Keratinocyte (primary cell): ENCODE measurements at regions not wholly inside any gene's neighbourhood (a gene's known extent, or its start where the extent isn't known, plus 50 kb on each side); places are given as distances from the start of the nearest gene placed in this dataset.

Source experiments
- DNase-seq: peaks from one replicate; pipeline ENCODE4 v3.0.0-alpha.2; 2011; ENCODE audit warnings: low read depth, missing footprints, low spot score
- FAIRE-seq: peaks from 2 replicates; lab custom pipeline; 2011; peaks lifted over from hg19 to GRCh38; lab: Jason Lieb, UNC
- H2AFZ ChIP-seq: 2 replicates; pipeline ENCODE4 v1.6.0; 2012; ENCODE audit warnings: low read length, control low read depth, inconsistent platforms; ENCODE audit not compliant: control insufficient read depth
- H3K27ac ChIP-seq: 2 replicates; pipeline ENCODE4 v1.5.1; 2011; ENCODE audit warnings: low read length; ENCODE audit not compliant: control insufficient read depth, insufficient read depth
- H3K27me3 ChIP-seq: 3 replicates; pipeline ENCODE4 v1.6.0; 2011; ENCODE audit warnings: low read length; ENCODE audit not compliant: control insufficient read depth, insufficient read depth; ENCODE audit errors: extremely low read depth
- H3K36me3 ChIP-seq, 2 experiments: 2 replicates in 1 of 2; 3 replicates in 1 of 2; pipeline ENCODE4 v1.5.1; 2011; ENCODE audit warnings: low read length in 2 of 2, mild to moderate bottlenecking in 1 of 2; ENCODE audit not compliant: control insufficient read depth in 2 of 2, insufficient read depth in 2 of 2; ENCODE audit errors: extremely low read depth in 1 of 2
- H3K4me1 ChIP-seq: 3 replicates; pipeline ENCODE4 v1.5.1; 2011; ENCODE audit warnings: low read length; ENCODE audit not compliant: control insufficient read depth, insufficient read depth; ENCODE audit errors: extremely low read depth
- H3K4me2 ChIP-seq: 3 replicates; pipeline ENCODE4 v1.6.0; 2011; ENCODE audit warnings: low read depth, low read length; ENCODE audit not compliant: control insufficient read depth, insufficient read depth; ENCODE audit errors: extremely low read depth
- H3K4me3 ChIP-seq, 3 experiments: fragments of 200-600 bp in 1 of 3; sonication (generic) in 1 of 3; 2 replicates in 2 of 3; 3 replicates in 1 of 3; pipeline ENCODE4 v1.5.1; 2011 to 2016; ENCODE audit warnings: low read length in 3 of 3, mild to moderate bottlenecking in 3 of 3, control low read depth in 2 of 3, inconsistent platforms in 1 of 3, low read depth in 1 of 3, mixed read lengths in 1 of 3, mixed run types in 1 of 3, moderate library complexity in 1 of 3; ENCODE audit not compliant: control insufficient read depth in 2 of 3, insufficient read depth in 2 of 3; ENCODE audit errors: extremely low read depth in 1 of 3
- H3K79me2 ChIP-seq: 2 replicates; pipeline ENCODE4 v1.6.0; 2012; ENCODE audit warnings: low read length; ENCODE audit not compliant: control insufficient read depth, insufficient read depth
- H3K9ac ChIP-seq: 3 replicates; pipeline ENCODE4 v1.6.0; 2011; ENCODE audit warnings: low read length; ENCODE audit not compliant: control insufficient read depth, insufficient read depth; ENCODE audit errors: extremely low read depth
- H3K9me1 ChIP-seq: 3 replicates; pipeline ENCODE4 v1.6.0; 2011; ENCODE audit warnings: low read length; ENCODE audit not compliant: control insufficient read depth, insufficient read depth; ENCODE audit errors: extremely low read depth
- H3K9me3 ChIP-seq: 2 replicates; pipeline ENCODE4 v1.5.1; 2012; ENCODE audit warnings: low read depth, low read length; ENCODE audit not compliant: control insufficient read depth
- H4K20me1 ChIP-seq: 3 replicates; pipeline ENCODE4 v1.6.0; 2011; ENCODE audit warnings: low read length; ENCODE audit not compliant: control insufficient read depth, insufficient read depth; ENCODE audit errors: extremely low read depth
- CTCF ChIP-seq, 3 experiments: IDR thresholded peaks in 1 of 3; conservative IDR thresholded peaks in 1 of 3; optimal IDR thresholded peaks in 1 of 3; 2 replicates in 2 of 3; 3 replicates in 1 of 3; pipeline versions ENCODE3 to v1.5.1; 2011; ENCODE audit warnings: low read length in 3 of 3, mild to moderate bottlenecking in 3 of 3, moderate library complexity in 2 of 3, control low read depth in 1 of 3, inconsistent platforms in 1 of 3; ENCODE audit not compliant: insufficient read depth in 2 of 3; ENCODE audit errors: extremely low read depth in 1 of 3
- EZH2 ChIP-seq: IDR thresholded peaks from one replicate; pipeline ENCODE4 v1.6.1; 2012; ENCODE audit warnings: inconsistent platforms, mild to moderate bottlenecking, low read length, moderate library complexity
- dilution Hi-C: fragments of 300-500 bp; cut with MboI; formaldehyde crosslinking; loops from one replicate; pipeline ENCODE4 v1.7.0; 2020; ENCODE audit warnings: low sequenced_read_pairs; ENCODE audit not compliant: extremely low pct_ligation_motif_present

- Histone ChIP-seq H3K79me2 (no peaks in the 10 kb centered on the region), H3K9me1 (no peaks in the 10 kb centered on the region), H3K9me3 (no peaks in the 10 kb centered on the region), H3K9ac (no peak overlapping the region), H3K36me3 (no peaks in the 10 kb centered on the region), H3K27me3 (no peaks in the 10 kb centered on the region), H2AFZ (no peak overlapping the region), H3K4me1 (no peaks in the 10 kb centered on the region), H4K20me1 (no peaks in the 10 kb centered on the region), H3K4me3 (no peak overlapping the region), H3K4me2 (no peak overlapping the region), H3K27ac (no peak overlapping the region)
- TF ChIP-seq CTCF (optimal IDR thresholded peaks at IDR 0.05 in 1 of 3, IDR thresholded peaks at IDR 0.05 in 1 of 3, conservative IDR thresholded peaks at IDR 0.05 in 1 of 3; ENCODE audit: extremely low read depth in 1 of 3, insufficient read depth in 2 of 3, low read length in 3 of 3) (no peak), EZH2 (no peak)
- FAIRE-seq (no peak), DNase-seq (no peak)
- dilution Hi-C loops, result no loop called here
These were observed 1302.3 kb downstream of the XPNPEP1 start for GRCh38 chr10:108620821-108621534.

DNA sequence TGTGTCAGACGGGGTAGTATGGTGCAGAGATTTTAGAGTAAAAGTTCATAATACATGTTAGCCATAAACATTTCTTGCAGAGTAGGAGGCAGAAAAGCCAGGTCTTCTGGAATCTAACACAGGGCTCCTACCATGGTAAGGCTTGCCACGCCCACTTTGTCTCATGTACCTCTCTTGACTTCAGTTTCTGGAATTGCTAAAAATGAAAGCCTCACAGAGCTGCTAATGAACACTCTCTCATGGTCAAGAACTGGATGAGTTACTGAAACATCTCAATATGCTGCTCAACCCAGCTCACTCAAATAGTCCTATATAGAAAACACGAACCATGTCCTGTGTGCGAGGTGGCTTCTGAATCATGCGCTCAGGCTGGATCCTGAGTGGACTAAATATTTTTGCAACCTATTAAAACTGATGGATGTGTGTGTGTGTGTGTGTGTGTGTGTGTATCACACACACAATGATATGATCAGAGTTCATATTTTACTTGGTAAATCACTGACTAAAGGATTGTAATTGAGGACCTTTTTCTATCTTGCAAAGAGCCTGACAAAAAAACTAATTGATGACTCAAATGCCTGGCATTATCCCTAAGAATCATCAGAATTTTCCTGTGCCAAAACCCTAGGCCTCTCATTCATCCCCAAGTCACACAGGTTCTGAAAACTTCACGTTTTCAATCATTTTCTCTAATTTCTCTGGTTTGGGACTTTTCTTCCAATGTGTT is 1306.6 kb downstream of the XPNPEP1 start:
- Histone ChIP-seq H3K9me1 (no peaks in the 10 kb centered on the region), H3K9ac (no peak overlapping the region), H2AFZ (no peak overlapping the region), H3K4me3 (no peak overlapping the region), H3K36me3 (no peaks in the 10 kb centered on the region), H3K9me3 (no peaks in the 10 kb centered on the region), H4K20me1 (no peaks in the 10 kb centered on the region), H3K27ac (no peak overlapping the region), H3K4me2 (no peak overlapping the region), H3K79me2 (no peaks in the 10 kb centered on the region), H3K4me1 (no peaks in the 10 kb centered on the region), H3K27me3 (no peaks in the 10 kb centered on the region)
- FAIRE-seq (no peak), DNase-seq (no peak)
- dilution Hi-C loops, result no loop called here
- TF ChIP-seq EZH2 (no peak), CTCF (optimal IDR thresholded peaks at IDR 0.05 in 1 of 3, IDR thresholded peaks at IDR 0.05 in 1 of 3, conservative IDR thresholded peaks at IDR 0.05 in 1 of 3; ENCODE audit: extremely low read depth in 1 of 3, insufficient read depth in 2 of 3, low read length in 3 of 3) (no peak)
